ENCODE measurements at regions not wholly inside any gene's neighbourhood (a gene's known extent, or its start where the extent isn't known, plus 50 kb on each side); places are given as distances from the start of the nearest gene placed in this dataset.
"Not testable (repeated sequence)": the region's sequence is repeated elsewhere in the genome, so short reads cannot be mapped to it uniquely, and the experiment has no call there.

GRCh38 chr11:90590286-90590685 lies 367.4 kb upstream of the CHORDC1 start:
- intact Hi-C loops (cut with DNase I) = no loop called here
- Histone ChIP-seq H3K36me3 (no peaks in the 10 kb centered on the region), H3K27ac (no peak overlapping the region), H3K9ac (ENCODE audit: low read depth in 2 of 2, low read length in 2 of 2) (no peak overlapping the region), H3K9me3 (no peaks in the 10 kb centered on the region), H3K27me3 (no peaks in the 10 kb centered on the region), H3K4me3 (no peak overlapping the region), H3K4me1 (no peaks in the 10 kb centered on the region)
- no peak for DNase-seq
- no peak for TF ChIP-seq CTCF (IDR thresholded peaks at IDR 0.05)

DNA sequence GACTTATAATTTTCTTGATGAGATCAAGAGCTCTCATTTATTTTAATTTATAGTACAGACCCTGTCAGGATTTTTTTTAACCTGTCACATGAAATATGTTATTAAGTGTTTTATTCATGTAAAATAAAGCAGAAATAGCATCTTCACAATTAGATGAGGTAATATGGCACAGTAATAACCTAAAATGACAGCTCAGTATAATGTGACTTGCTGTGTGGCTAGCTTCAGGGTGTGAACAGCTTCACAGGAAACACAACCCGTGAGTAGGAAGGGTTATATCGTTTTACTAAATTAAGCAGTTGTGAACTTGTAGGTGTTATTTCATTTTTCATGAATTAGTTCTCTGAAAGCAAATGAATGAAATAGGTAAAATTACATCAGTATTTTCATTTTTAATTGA lies 366.9 kb upstream of the CHORDC1 start:
- Histone ChIP-seq H3K9ac (ENCODE audit: low read depth in 2 of 2, low read length in 2 of 2) (no peak overlapping the region), H3K27ac (no peak overlapping the region), H3K27me3 (no peaks in the 10 kb centered on the region), H3K4me3 (no peak overlapping the region), H3K36me3 (no peaks in the 10 kb centered on the region), H3K4me1 (no peaks in the 10 kb centered on the region), H3K9me3 (no peaks in the 10 kb centered on the region)
- no peak for TF ChIP-seq CTCF (IDR thresholded peaks at IDR 0.05)
- intact Hi-C loops (cut with DNase I) = no loop called here
- no peak for DNase-seq

- intact Hi-C loops (cut with DNase I) = no loop called here
These were observed 365.0 kb upstream of the CHORDC1 start for GRCh38 chr11:90587896-90588295.

GRCh38 chr11:90585491-90585890 lies 362.6 kb upstream of the CHORDC1 start:
- H3K9me3 ChIP-seq = no peaks in the 10 kb centered on the region
- TF ChIP-seq CTCF (IDR thresholded peaks at IDR 0.05) = no peak
- H3K9ac ChIP-seq (ENCODE audit: low read depth in 2 of 2, low read length in 2 of 2) = no peak overlapping the region
- DNase-seq = no peak
- no peaks in the 10 kb centered on the region for H3K4me1 ChIP-seq
- intact Hi-C loops (cut with DNase I) = no loop called here
- H3K4me3 ChIP-seq = no peak overlapping the region
- H3K27me3 ChIP-seq = no peaks in the 10 kb centered on the region
- H3K27ac ChIP-seq = no peak overlapping the region
- H3K36me3 ChIP-seq = no peaks in the 10 kb centered on the region

More at GRCh38 chr11:90587896-90588295, 365.0 kb upstream of the CHORDC1 start:
- Histone ChIP-seq H3K4me3 (no peak overlapping the region), H3K27ac (no peak overlapping the region), H3K9ac (ENCODE audit: low read depth in 2 of 2, low read length in 2 of 2) (no peak overlapping the region), H3K27me3 (no peaks in the 10 kb centered on the region), H3K4me1 (no peaks in the 10 kb centered on the region), H3K9me3 (no peaks in the 10 kb centered on the region), H3K36me3 (no peaks in the 10 kb centered on the region)
- no peak for TF ChIP-seq CTCF (IDR thresholded peaks at IDR 0.05)
- no peak for DNase-seq

GRCh38 chr11:90582999-90583398 lies 360.1 kb upstream of the CHORDC1 start:
- H3K9ac ChIP-seq (ENCODE audit: low read depth in 2 of 2, low read length in 2 of 2); intact Hi-C loops (cut with DNase I); H3K27ac ChIP-seq; DNase-seq; H3K4me1 ChIP-seq; H3K27me3 ChIP-seq; H3K4me3 ChIP-seq; H3K9me3 ChIP-seq; H3K36me3 ChIP-seq: not testable (repeated sequence)

- H3K4me3 ChIP-seq = no peak overlapping the region
- H3K9ac ChIP-seq (ENCODE audit: low read depth in 2 of 2, low read length in 2 of 2) = no peak overlapping the region
- H3K4me1 ChIP-seq = no peaks in the 10 kb centered on the region
- H3K27ac ChIP-seq = no peak overlapping the region
- no peak for DNase-seq
- H3K27me3 ChIP-seq = no peaks in the 10 kb centered on the region
- TF ChIP-seq CTCF (IDR thresholded peaks at IDR 0.05) = no peak
- H3K9me3 ChIP-seq = no peaks in the 10 kb centered on the region
- no peaks in the 10 kb centered on the region for H3K36me3 ChIP-seq
- intact Hi-C loops (cut with DNase I) = no loop called here
These were observed 341.7 kb upstream of the CHORDC1 start for GRCh38 chr11:90564531-90564930.
